Left kidney (tissue), 1 donor: ENCODE measurements at regions not wholly inside any gene's neighbourhood (a gene's known extent, or its start where the extent isn't known, plus 50 kb on each side); places are given as distances from the start of the nearest gene placed in this dataset.

ENCODE experiments used
- DNase-seq: peaks from one replicate; pipeline ENCODE4 v3.0.0-alpha.2; 2013

- DNase-seq = no peak
Measured at GRCh38 chr6:81813305-81813704, 60.8 kb upstream of the TENT5A start.

- no peak for DNase-seq
Measured at GRCh38 chr6:81812401-81812800, 59.9 kb upstream of the TENT5A start.

GRCh38 chr6:81808851-81809570, 56.5 kb upstream of the TENT5A start:
- DNase-seq = no peak

GRCh38 chr6:81806793-81807565, 54.5 kb upstream of the TENT5A start:
- no peak for DNase-seq

GRCh38 chr6:81802356-81802755, 49.9 kb upstream of the TENT5A start:
- DNase-seq = no peak
